NOMO-1 treated with DMSO at 0.1 percent for 48 hours (cell line): ENCODE measurements at regions not wholly inside any gene's neighbourhood (a gene's known extent, or its start where the extent isn't known, plus 50 kb on each side); places are given as distances from the start of the nearest gene placed in this dataset.
"Not testable (repeated sequence)": the region's sequence is repeated elsewhere in the genome, so short reads cannot be mapped to it uniquely, and the experiment has no call there.

Experiments used
- DNase-seq: peaks from one replicate; lab custom pipeline; 2025; ENCODE audit not compliant: unreplicated experiment; lab: John Stamatoyannopoulos, UW

GRCh38 chrX:65451663-65452062 lies 82.9 kb downstream of the LAS1L start:
- peak; percentile 7 for DNase-seq

- no peak for DNase-seq
Observed at GRCh38 chrX:65420154-65420553, 114.4 kb downstream of the LAS1L start.

- DNase-seq = not testable (repeated sequence)
Observed at GRCh38 chrX:65407662-65408061, 126.9 kb downstream of the LAS1L start.

GRCh38 chrX:65407157-65407626 lies 127.4 kb downstream of the LAS1L start:
- no peak for DNase-seq

- DNase-seq = no peak
Observed at GRCh38 chrX:65406532-65406931, 128.1 kb downstream of the LAS1L start.

- DNase-seq = no peak
Observed at GRCh38 chrX:65392284-65392683, 142.3 kb downstream of the LAS1L start.

GRCh38 chrX:65389120-65389519 lies 145.5 kb downstream of the LAS1L start:
- not testable (repeated sequence) for DNase-seq
